ENCODE measurements at regions not wholly inside any gene's neighbourhood (a gene's known extent, or its start where the extent isn't known, plus 50 kb on each side); places are given as distances from the start of the nearest gene placed in this dataset.

DNA sequence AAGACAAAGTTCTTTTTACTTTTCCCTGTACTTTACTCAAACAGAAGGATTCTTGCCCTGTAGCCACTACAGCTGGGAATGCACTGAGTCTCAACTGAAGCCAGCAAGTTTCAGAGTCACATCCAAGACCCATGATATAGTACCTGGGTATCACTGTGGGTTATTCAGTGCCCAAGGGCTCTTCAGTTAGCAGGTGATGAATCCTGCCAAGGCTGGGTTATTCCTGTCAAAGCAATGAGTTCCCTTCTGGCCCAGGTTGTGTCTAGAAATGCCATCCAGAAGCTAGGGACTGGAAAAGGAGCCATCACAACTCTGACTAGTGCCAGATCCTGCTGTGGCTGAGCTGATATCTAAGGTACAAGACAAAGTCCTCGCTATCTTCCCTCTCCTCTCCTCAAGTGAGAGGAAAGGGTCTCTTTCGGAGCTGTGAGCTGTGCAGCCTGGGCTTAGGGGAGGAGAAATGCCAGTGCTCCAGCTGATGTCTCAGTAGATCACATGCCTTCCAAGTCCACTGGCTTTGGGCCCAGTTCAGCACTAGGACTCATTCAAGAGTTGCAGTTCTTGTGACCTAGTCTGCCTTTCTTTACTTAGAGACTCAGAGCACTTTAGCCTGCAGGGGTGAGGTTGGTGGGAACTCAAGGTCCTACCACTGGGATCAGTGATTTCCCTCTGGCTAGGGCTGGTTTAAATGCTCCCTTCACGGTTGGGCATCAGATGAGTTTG lies 369.4 kb downstream of the TBX15 start:
- Histone ChIP-seq H2BK5ac (ENCODE audit: low read depth, low read length, poor library complexity, severe bottlenecking) (no peak overlapping the region), H3K4me3 (ENCODE audit: insufficient read depth, low read depth, low read length) (no peak overlapping the region), H3K18ac (ENCODE audit: low read depth, low read length) (no peak overlapping the region), H4K20me1 (ENCODE audit: insufficient read depth, low read length) (no peaks in the 10 kb centered on the region), H3K9me3 (ENCODE audit: control insufficient read depth, insufficient read depth, low read length) (no peaks in the 10 kb centered on the region; the same call in 1 of the 2 replicates), H4K91ac (ENCODE audit: insufficient read depth, low read depth, low read length) (no peak overlapping the region), H4K5ac (ENCODE audit: low read depth, low read length) (no peak overlapping the region), H2AK5ac (ENCODE audit: low read depth, low read length) (no peak overlapping the region), H2BK20ac (ENCODE audit: low read depth, low read length) (no peak overlapping the region), H3K4me2 (ENCODE audit: low read depth, low read length) (no peak overlapping the region), H3K27me3 (ENCODE audit: control insufficient read depth, insufficient read depth, low read length) (no peaks in the 10 kb centered on the region), H3K23ac (ENCODE audit: low read depth, low read length) (no peak overlapping the region), H3K56ac (ENCODE audit: extremely low read depth, insufficient read depth, low read length) (no peak overlapping the region), H3K9ac (ENCODE audit: low read depth, low read length) (no peak overlapping the region), H4K8ac (ENCODE audit: low read depth in 2 of 2, low read length in 2 of 2) (no peak overlapping the region), H3K9me1 (ENCODE audit: insufficient read depth, low read length) (no peaks in the 10 kb centered on the region), H2BK120ac (ENCODE audit: low read depth, low read length) (no peak overlapping the region), H3K79me1 (ENCODE audit: low read depth in 1 of 2, low read length in 2 of 2) (no peaks in the 10 kb centered on the region), H2AFZ (replicated peaks; ENCODE audit: low read length, poor library complexity) (no peak overlapping the region), H2AK9ac (replicated peaks; ENCODE audit: low read depth, low read length, poor library complexity) (no peak overlapping the region), H3K4ac (ENCODE audit: low read depth, low read length) (no peak overlapping the region), H2BK15ac (ENCODE audit: low read depth, low read length) (no peak overlapping the region), H3K36me3 (ENCODE audit: control insufficient read depth, insufficient read depth, low read length) (no peaks in the 10 kb centered on the region), H3K14ac (replicated peaks; ENCODE audit: low read depth, low read length) (no peak overlapping the region), H3K4me1 (ENCODE audit: control insufficient read depth, insufficient read depth, low read length) (no peaks in the 10 kb centered on the region), H3K27ac (ENCODE audit: insufficient read depth, low read length) (no peak overlapping the region)
- in situ Hi-C loops (cut with MboI; ENCODE audit: low sequenced_read_pairs) (no loop called here), dilution Hi-C loops (cut with HindIII; ENCODE audit: low sequenced_read_pairs, unreplicated experiment) (no loop called here), intact Hi-C loops (cut with micrococcal nuclease) (no loop called here)
- no CpG with 5 or more reads among the region's 3 CpGs for WGBS, 2 experiments (ENCODE audit: extremely low coverage in 2 of 2, insufficient read length in 1 of 2)
- ChIA-PET POLR2A (ENCODE audit: unreplicated experiment) (no interaction called here), CTCF (no interaction called here)
- DNase-seq (no peak), ATAC-seq (ENCODE audit: low read depth) (no peak)
- TF ChIP-seq, protein P1, sequence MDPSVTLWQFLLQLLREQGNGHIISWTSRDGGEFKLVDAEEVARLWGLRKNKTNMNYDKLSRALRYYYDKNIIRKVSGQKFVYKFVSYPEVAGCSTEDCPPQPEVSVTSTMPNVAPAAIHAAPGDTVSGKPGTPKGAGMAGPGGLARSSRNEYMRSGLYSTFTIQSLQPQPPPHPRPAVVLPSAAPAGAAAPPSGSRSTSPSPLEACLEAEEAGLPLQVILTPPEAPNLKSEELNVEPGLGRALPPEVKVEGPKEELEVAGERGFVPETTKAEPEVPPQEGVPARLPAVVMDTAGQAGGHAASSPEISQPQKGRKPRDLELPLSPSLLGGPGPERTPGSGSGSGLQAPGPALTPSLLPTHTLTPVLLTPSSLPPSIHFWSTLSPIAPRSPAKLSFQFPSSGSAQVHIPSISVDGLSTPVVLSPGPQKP (IDR thresholded peaks at IDR 0.05; ENCODE audit: borderline replicate concordance, low read depth, low read length) = no peak
- TF ChIP-seq FOS (IDR thresholded peaks at IDR 0.05; ENCODE audit: low read depth, low read length) (no peak), MAFK (IDR thresholded peaks at IDR 0.05; ENCODE audit: low read depth, low read length) (no peak), CHD1 (IDR thresholded peaks at IDR 0.05; ENCODE audit: low read depth, low read length) (no peak), NFE2L2 (IDR thresholded peaks at IDR 0.05; ENCODE audit: low read depth, low read length) (no peak), POLR2A (IDR thresholded peaks at IDR 0.05; ENCODE audit: low read depth, low read length) (no peak), SMC3 (IDR thresholded peaks at IDR 0.05; ENCODE audit: low read depth, low read length) (no peak), RFX5 (IDR thresholded peaks at IDR 0.05; ENCODE audit: low read depth, low read length) (no peak), RAD21 (IDR thresholded peaks at IDR 0.05; ENCODE audit: low read length) (no peak), MAZ (IDR thresholded peaks at IDR 0.05; ENCODE audit: borderline replicate concordance, low read depth, low read length) (no peak), BHLHE40 (IDR thresholded peaks at IDR 0.05; ENCODE audit: low read depth, low read length) (no peak), CEBPB (IDR thresholded peaks at IDR 0.05; ENCODE audit: low read depth, low read length) (no peak)
- TF ChIP-seq, protein P2, sequence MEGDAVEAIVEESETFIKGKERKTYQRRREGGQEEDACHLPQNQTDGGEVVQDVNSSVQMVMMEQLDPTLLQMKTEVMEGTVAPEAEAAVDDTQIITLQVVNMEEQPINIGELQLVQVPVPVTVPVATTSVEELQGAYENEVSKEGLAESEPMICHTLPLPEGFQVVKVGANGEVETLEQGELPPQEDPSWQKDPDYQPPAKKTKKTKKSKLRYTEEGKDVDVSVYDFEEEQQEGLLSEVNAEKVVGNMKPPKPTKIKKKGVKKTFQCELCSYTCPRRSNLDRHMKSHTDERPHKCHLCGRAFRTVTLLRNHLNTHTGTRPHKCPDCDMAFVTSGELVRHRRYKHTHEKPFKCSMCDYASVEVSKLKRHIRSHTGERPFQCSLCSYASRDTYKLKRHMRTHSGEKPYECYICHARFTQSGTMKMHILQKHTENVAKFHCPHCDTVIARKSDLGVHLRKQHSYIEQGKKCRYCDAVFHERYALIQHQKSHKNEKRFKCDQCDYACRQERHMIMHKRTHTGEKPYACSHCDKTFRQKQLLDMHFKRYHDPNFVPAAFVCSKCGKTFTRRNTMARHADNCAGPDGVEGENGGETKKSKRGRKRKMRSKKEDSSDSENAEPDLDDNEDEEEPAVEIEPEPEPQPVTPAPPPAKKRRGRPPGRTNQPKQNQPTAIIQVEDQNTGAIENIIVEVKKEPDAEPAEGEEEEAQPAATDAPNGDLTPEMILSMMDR (conservative IDR thresholded peaks at IDR 0.05; ENCODE audit: low read depth, low read length) = no peak
- TF ChIP-seq, protein P3, sequence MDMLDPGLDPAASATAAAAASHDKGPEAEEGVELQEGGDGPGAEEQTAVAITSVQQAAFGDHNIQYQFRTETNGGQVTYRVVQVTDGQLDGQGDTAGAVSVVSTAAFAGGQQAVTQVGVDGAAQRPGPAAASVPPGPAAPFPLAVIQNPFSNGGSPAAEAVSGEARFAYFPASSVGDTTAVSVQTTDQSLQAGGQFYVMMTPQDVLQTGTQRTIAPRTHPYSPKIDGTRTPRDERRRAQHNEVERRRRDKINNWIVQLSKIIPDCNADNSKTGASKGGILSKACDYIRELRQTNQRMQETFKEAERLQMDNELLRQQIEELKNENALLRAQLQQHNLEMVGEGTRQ (IDR thresholded peaks at IDR 0.05; ENCODE audit: low read depth, low read length) = no peak
- BruUV-seq (replicated peaks) = no TSS peak
